Mesendoderm (in vitro differentiated cells): ENCODE measurements at regions not wholly inside any gene's neighbourhood (a gene's known extent, or its start where the extent isn't known, plus 50 kb on each side); places are given as distances from the start of the nearest gene placed in this dataset.

Source experiments
- DNase-seq: peaks from one replicate; pipeline ENCODE4 v3.0.0; 2013
- H2AK5ac ChIP-seq: 2 replicates; pipeline ENCODE4 v1.6.1; 2013; ENCODE audit warnings: low read length, inconsistent platforms
- H2BK120ac ChIP-seq: 2 replicates; pipeline ENCODE4 v1.6.1; 2013; ENCODE audit warnings: low read depth, mild to moderate bottlenecking, low read length, moderate library complexity, mixed read lengths
- H2BK15ac ChIP-seq: replicated peaks from 2 replicates; pipeline ENCODE4 v1.6.1; 2013; ENCODE audit warnings: low read depth, mild to moderate bottlenecking, moderate library complexity
- H2BK5ac ChIP-seq: 2 replicates; pipeline ENCODE4 v1.6.1; 2013; ENCODE audit warnings: low read length, inconsistent platforms
- H3K18ac ChIP-seq: 2 replicates; pipeline ENCODE4 v1.6.1; 2013; ENCODE audit warnings: mild to moderate bottlenecking, low read length, mixed read lengths
- H3K23ac ChIP-seq: one replicate; pipeline ENCODE4 v1.6.1; 2013; ENCODE audit warnings: low read length
- H3K27ac ChIP-seq: 2 replicates; pipeline ENCODE4 v1.5.1; 2013; ENCODE audit warnings: low read depth, mild to moderate bottlenecking, inconsistent platforms, low read length, moderate library complexity
- H3K27me3 ChIP-seq: 2 replicates; pipeline ENCODE4 v1.6.1; 2013; ENCODE audit warnings: low read length, control low read depth, mild to moderate bottlenecking, inconsistent platforms; ENCODE audit not compliant: insufficient read depth, poor library complexity
- H3K36me3 ChIP-seq: 2 replicates; pipeline ENCODE4 v1.6.1; 2013; ENCODE audit warnings: low read length, inconsistent platforms; ENCODE audit not compliant: control insufficient read depth, insufficient read depth
- H3K4ac ChIP-seq: one replicate; pipeline ENCODE4 v1.6.1; 2013; ENCODE audit warnings: low read depth, mild to moderate bottlenecking, low read length, moderate library complexity
- H3K4me1 ChIP-seq: 2 replicates; pipeline ENCODE4 v1.6.1; 2013; ENCODE audit warnings: low read depth, low read length, inconsistent platforms; ENCODE audit not compliant: control insufficient read depth
- H3K4me2 ChIP-seq: 2 replicates; pipeline ENCODE4 v1.6.1; 2013; ENCODE audit warnings: low read length
- H3K4me3 ChIP-seq: 2 replicates; pipeline ENCODE4 v1.5.1; 2013; ENCODE audit warnings: mild to moderate bottlenecking, low read length
- H3K56ac ChIP-seq: one replicate; pipeline ENCODE4 v1.6.1; 2013; ENCODE audit warnings: low read length
- H3K79me1 ChIP-seq: 2 replicates; pipeline ENCODE4 v1.6.1; 2013; ENCODE audit warnings: low read length, inconsistent platforms
- H3K79me2 ChIP-seq: 2 replicates; pipeline ENCODE4 v1.6.1; 2013; ENCODE audit warnings: mild to moderate bottlenecking, low read length; ENCODE audit not compliant: control insufficient read depth, insufficient read depth
- H3K9ac ChIP-seq: 2 replicates; pipeline ENCODE4 v1.6.1; 2013; ENCODE audit warnings: low read length, inconsistent platforms
- H4K5ac ChIP-seq: one replicate; pipeline ENCODE4 v1.6.1; 2013; ENCODE audit warnings: low read length
- H4K8ac ChIP-seq: one replicate; pipeline ENCODE4 v1.6.1; 2013; ENCODE audit warnings: low read depth, mild to moderate bottlenecking, control low read depth, low read length, moderate library complexity
- WGBS: extraction: QIAGEN DNeasy Blood & Tissue Kit; methylation state at CpG from one replicate; pipeline ENCODE4 v1.1.7; 2013; ENCODE audit warnings: low lambda C conversion rate, missing lambda C conversion rate; ENCODE audit not compliant: insufficient coverage; ENCODE audit errors: extremely low coverage; 5-methylcytosine and 5-hydroxymethylcytosine counted together

DNA sequence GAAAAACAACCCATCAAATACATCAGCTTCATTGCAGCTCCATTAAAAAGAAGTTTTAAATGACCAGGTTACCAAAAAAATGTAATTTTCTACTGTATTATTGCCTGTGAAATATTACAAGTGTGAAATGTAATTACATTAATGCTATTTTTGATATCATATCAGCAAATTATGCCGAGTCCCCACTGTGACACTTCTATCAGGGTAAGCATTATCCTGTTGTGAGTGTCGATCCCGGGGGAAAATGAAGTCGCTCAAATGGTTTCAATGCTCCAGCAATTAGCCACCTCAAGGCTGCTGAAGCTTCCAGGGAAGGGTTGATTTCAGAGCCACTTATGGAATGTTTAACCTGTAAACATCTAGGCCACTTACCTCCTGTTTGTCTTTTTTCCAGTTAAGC is 70.4 kb downstream of the RCN1 start:
- Histone ChIP-seq H3K79me2 (no peaks in the 10 kb centered on the region), H3K4me1 (no peaks in the 10 kb centered on the region), H3K56ac (no peak overlapping the region), H3K79me1 (no peaks in the 10 kb centered on the region), H3K18ac (no peak overlapping the region), H3K27me3 (no peaks in the 10 kb centered on the region), H3K27ac (no peak overlapping the region), H2BK15ac (no peak overlapping the region), H2BK5ac (no peak overlapping the region), H4K8ac (no peak overlapping the region), H3K23ac (no peak overlapping the region), H3K36me3 (no peaks in the 10 kb centered on the region), H2AK5ac (no peak overlapping the region), H3K9ac (no peak overlapping the region), H3K4me3 (no peak overlapping the region), H2BK120ac (no peak overlapping the region), H3K4ac (no peak overlapping the region), H3K4me2 (no peak overlapping the region), H4K5ac (no peak overlapping the region)
- DNase-seq = no peak
- WGBS = no CpG with 5 or more reads among the region's 4 CpGs

DNA sequence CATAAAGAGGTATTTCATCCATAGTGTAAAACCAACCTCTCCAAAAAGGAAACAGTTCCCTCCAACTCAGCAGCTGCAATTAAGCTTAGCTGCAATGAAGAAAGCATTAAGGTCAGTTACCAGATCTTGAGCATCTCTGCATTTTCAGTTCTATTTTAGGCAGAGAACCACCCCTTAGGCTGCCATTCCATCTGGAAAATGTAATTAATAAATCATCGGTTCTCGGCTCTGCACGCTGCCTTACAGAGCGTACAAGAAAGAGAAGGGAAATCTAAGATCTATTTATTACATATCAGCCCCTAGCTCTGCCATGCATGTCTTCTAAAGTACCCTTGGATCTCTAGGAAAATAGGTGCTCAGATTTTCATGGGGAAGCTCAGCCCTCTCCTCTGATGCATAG is 71.5 kb downstream of the RCN1 start:
- H3K27ac ChIP-seq = no peak overlapping the region

DNA sequence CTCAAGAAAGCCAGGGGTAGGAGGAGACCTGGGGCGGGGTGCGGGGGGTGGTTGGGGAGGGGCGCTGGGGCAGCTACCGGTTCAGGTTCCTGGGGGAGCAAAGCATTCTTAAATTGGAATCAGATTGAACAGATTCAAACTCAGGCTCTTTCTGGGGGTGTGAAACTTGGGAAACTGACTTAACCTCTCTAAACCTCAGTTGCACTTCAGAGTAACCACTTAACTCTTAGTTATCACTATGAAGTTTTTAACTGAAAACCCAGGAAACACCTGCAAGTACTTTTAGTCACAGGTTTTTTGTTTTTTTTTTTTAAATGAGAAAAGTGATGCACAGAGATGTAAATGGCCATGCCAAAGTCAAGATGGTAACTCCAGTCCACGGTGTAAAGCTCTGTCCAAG is 72.0 kb downstream of the RCN1 start:
- Histone ChIP-seq H3K79me2 (no peaks in the 10 kb centered on the region), H3K27me3 (no peaks in the 10 kb centered on the region), H3K4ac (no peak overlapping the region), H3K9ac (no peak overlapping the region), H3K56ac (no peak overlapping the region), H3K4me1 (no peaks in the 10 kb centered on the region), H2BK15ac (no peak overlapping the region), H3K27ac (no peak overlapping the region), H3K23ac (no peak overlapping the region), H2AK5ac (no peak overlapping the region), H3K4me3 (no peak overlapping the region), H3K18ac (no peak overlapping the region), H4K5ac (no peak overlapping the region), H3K36me3 (no peaks in the 10 kb centered on the region), H2BK5ac (no peak overlapping the region), H3K4me2 (no peak overlapping the region), H2BK120ac (no peak overlapping the region), H3K79me1 (no peaks in the 10 kb centered on the region), H4K8ac (no peak overlapping the region)
- no peak for DNase-seq
- WGBS = no CpG with 5 or more reads among the region's 5 CpGs

More for the DNA sequence above, 71.5 kb downstream of the RCN1 start:
- no CpG with 5 or more reads among the region's 4 CpGs for WGBS
- Histone ChIP-seq H3K23ac (no peak overlapping the region), H2BK5ac (no peak overlapping the region), H3K4me3 (no peak overlapping the region), H2BK15ac (no peak overlapping the region), H3K4me1 (no peaks in the 10 kb centered on the region), H3K9ac (no peak overlapping the region), H3K4ac (no peak overlapping the region), H3K18ac (no peak overlapping the region), H3K79me2 (no peaks in the 10 kb centered on the region), H4K5ac (no peak overlapping the region), H3K36me3 (no peaks in the 10 kb centered on the region), H4K8ac (no peak overlapping the region), H3K79me1 (no peaks in the 10 kb centered on the region), H2BK120ac (no peak overlapping the region), H3K27me3 (no peaks in the 10 kb centered on the region), H3K4me2 (no peak overlapping the region), H2AK5ac (no peak overlapping the region), H3K56ac (no peak overlapping the region)
- DNase-seq = no peak

DNA sequence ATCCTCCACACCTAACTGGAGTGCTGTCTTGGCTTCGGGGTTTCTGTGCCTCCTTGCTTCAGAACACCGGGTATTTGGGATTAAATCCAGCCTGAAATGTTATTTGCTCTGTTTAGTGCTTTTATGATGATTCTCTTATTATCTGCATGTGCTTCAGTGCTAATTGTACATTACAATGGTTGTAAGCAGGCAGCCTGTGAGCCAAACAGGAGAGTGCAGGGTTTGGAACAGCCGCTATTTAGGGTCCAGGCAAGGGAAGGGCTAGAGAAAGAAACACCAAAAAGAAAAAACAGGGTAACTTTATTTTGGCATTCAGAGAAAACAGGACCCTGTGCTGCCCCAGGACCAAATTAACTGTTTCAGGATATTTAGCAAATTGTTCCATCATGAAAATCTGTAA is 72.7 kb downstream of the RCN1 start:
- Histone ChIP-seq H2BK5ac (no peak overlapping the region), H3K4me2 (no peak overlapping the region), H3K27me3 (no peaks in the 10 kb centered on the region), H2AK5ac (no peak overlapping the region), H3K27ac (no peak overlapping the region), H2BK120ac (no peak overlapping the region), H4K8ac (no peak overlapping the region), H3K79me1 (no peaks in the 10 kb centered on the region), H3K4ac (no peak overlapping the region), H3K18ac (no peak overlapping the region), H3K36me3 (no peaks in the 10 kb centered on the region), H3K56ac (no peak overlapping the region), H4K5ac (no peak overlapping the region), H3K23ac (no peak overlapping the region), H2BK15ac (no peak overlapping the region), H3K9ac (no peak overlapping the region), H3K4me3 (no peak overlapping the region), H3K79me2 (no peaks in the 10 kb centered on the region), H3K4me1 (no peaks in the 10 kb centered on the region)
- no peak for DNase-seq
- WGBS = no CpG with 5 or more reads among the region's 3 CpGs

DNA sequence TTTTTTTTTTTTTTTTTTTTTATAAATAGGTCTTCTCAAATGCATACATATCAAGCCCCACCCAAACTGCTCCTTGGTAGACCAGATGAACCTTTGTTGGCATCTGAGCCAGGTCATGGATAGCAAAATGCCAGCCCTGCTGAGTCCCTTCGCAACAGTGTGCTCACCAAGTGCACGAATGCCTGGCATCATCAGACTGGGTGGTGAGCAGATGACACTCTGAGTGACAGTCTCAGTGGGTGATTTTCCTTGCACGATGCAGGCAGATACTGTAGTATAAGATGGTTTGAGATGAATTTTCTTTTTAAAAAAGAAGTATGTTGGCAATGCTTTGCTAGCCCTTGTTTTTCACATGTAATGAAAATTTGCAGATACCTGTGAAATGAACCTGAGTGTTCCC is 74.0 kb downstream of the RCN1 start:
- Histone ChIP-seq H3K79me2 (no peaks in the 10 kb centered on the region), H3K79me1 (no peaks in the 10 kb centered on the region), H2BK5ac (no peak overlapping the region), H3K56ac (no peak overlapping the region), H4K5ac (no peak overlapping the region), H3K27me3 (no peaks in the 10 kb centered on the region), H4K8ac (no peak overlapping the region), H3K36me3 (no peaks in the 10 kb centered on the region), H3K4me2 (no peak overlapping the region), H2BK120ac (no peak overlapping the region), H3K23ac (no peak overlapping the region), H3K4ac (no peak overlapping the region), H3K18ac (no peak overlapping the region), H3K27ac (no peak overlapping the region), H3K9ac (no peak overlapping the region), H2AK5ac (no peak overlapping the region), H2BK15ac (no peak overlapping the region), H3K4me3 (no peak overlapping the region), H3K4me1 (no peaks in the 10 kb centered on the region)
- WGBS = no CpG with 5 or more reads among the region's 3 CpGs
- no peak for DNase-seq

DNA sequence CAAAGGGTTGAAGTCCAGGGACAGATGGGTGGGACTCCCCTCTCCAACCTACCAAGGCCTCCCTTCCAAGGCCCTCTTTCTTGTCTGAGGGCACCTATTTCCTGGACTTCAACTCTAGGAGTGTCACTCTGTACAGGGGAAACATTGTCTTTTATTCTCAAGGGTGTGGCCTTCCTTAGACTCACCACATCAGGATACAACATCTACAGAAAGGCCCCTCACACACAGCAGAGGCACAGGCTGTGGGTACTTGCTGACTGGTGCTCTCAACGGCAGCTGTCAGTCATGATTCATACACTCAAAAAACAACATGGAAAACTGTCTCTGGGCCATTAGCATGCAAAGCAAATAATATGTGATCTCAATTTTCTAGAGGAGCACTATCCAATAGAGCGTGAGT is 78.0 kb downstream of the RCN1 start:
- Histone ChIP-seq H2BK120ac (no peak overlapping the region), H3K18ac (no peak overlapping the region), H3K4me1 (no peaks in the 10 kb centered on the region), H2BK15ac (no peak overlapping the region), H4K5ac (no peak overlapping the region), H3K9ac (no peak overlapping the region), H3K27me3 (no peaks in the 10 kb centered on the region), H3K36me3 (no peaks in the 10 kb centered on the region), H3K79me1 (no peaks in the 10 kb centered on the region), H2AK5ac (no peak overlapping the region), H3K23ac (no peak overlapping the region), H4K8ac (no peak overlapping the region), H3K4ac (no peak overlapping the region), H3K27ac (no peak overlapping the region), H3K4me3 (no peak overlapping the region), H3K56ac (no peak overlapping the region), H3K4me2 (no peak overlapping the region), H3K79me2 (no peaks in the 10 kb centered on the region), H2BK5ac (no peak overlapping the region)
- no peak for DNase-seq
- WGBS = no CpG with 5 or more reads among the region's 2 CpGs
